Endothelial cell of umbilical vein (primary cell): ENCODE measurements at regions not wholly inside any gene's neighbourhood (a gene's known extent, or its start where the extent isn't known, plus 50 kb on each side); places are given as distances from the start of the nearest gene placed in this dataset.

Experiments used
- BruUV-seq: library from RNA; stranded (reverse); fragments of 400-500 nt; replicated peaks from 2 replicates; lab custom pipeline; 2021; lab: Mats Ljungman, UMichigan
- CTCF ChIA-PET: fragments of 300-600, 350-600 bp; sonication (Branson Sonifier 250); formaldehyde crosslinking; loops from one replicate; lab custom pipeline; 2021; ENCODE audit warnings: antibody characterized with exemption, inconsistent platforms; lab: Charles Lee
- POLR2A ChIA-PET: fragments of 300-600, 350-600 bp; sonication (Branson Sonifier 250); formaldehyde crosslinking; loops from one replicate; lab custom pipeline; 2021; ENCODE audit warnings: antibody characterized with exemption, inconsistent platforms; lab: Charles Lee
- DNase-seq: peaks from one replicate; pipeline ENCODE4 v3.0.0-alpha.2; 2011; ENCODE audit warnings: low read depth, low spot score
- FAIRE-seq: peaks from 2 replicates; lab custom pipeline; 2011; peaks lifted over from hg19 to GRCh38; lab: Jason Lieb, UNC
- H2AFZ ChIP-seq: 2 replicates; pipeline ENCODE4 v1.6.0; 2012; ENCODE audit warnings: low read depth, low read length, control low read depth, inconsistent platforms
- H3K27ac ChIP-seq: 2 replicates; pipeline ENCODE4 v1.5.1; 2011; ENCODE audit warnings: low read depth, mild to moderate bottlenecking, control low read depth, low read length, moderate library complexity; ENCODE audit not compliant: insufficient read depth
- H3K27me3 ChIP-seq, 2 experiments: 2 replicates each; pipeline versions ENCODE4 v1.6.0 to v1.6.1; 2011; ENCODE audit warnings: low read length in 2 of 2, mixed read lengths in 1 of 2; ENCODE audit not compliant: control insufficient read depth in 2 of 2, insufficient read depth in 2 of 2
- H3K36me3 ChIP-seq, 2 experiments: 2 replicates in 1 of 2; 3 replicates in 1 of 2; pipeline ENCODE4 v1.5.1; 2011; ENCODE audit warnings: low read length in 2 of 2, mild to moderate bottlenecking in 1 of 2, moderate library complexity in 1 of 2; ENCODE audit not compliant: control insufficient read depth in 2 of 2, insufficient read depth in 2 of 2; ENCODE audit errors: extremely low read depth in 1 of 2
- H3K4me1 ChIP-seq: 3 replicates; pipeline ENCODE4 v1.5.1; 2011; ENCODE audit warnings: mild to moderate bottlenecking, low read length; ENCODE audit not compliant: control insufficient read depth, insufficient read depth; ENCODE audit errors: extremely low read depth
- H3K4me2 ChIP-seq: 2 replicates; pipeline ENCODE4 v1.6.1; 2011; ENCODE audit warnings: low read length, control low read depth, mixed read lengths; ENCODE audit not compliant: insufficient read depth
- H3K4me3 ChIP-seq, 3 experiments: fragments of 200-600 bp in 1 of 3; sonication (generic), shearing (Covaris generic) in 1 of 3; replicated peaks in 1 of 3; 2 replicates each; pipeline ENCODE4 v1.5.1; 2011 to 2016; ENCODE audit warnings: control low read depth in 3 of 3, low read length in 3 of 3, mild to moderate bottlenecking in 2 of 3, inconsistent platforms in 1 of 3, low read depth in 1 of 3, moderate library complexity in 1 of 3; ENCODE audit not compliant: insufficient read depth in 1 of 3
- H3K79me2 ChIP-seq: 2 replicates; pipeline ENCODE4 v1.6.0; 2012; ENCODE audit warnings: low read length, inconsistent platforms; ENCODE audit not compliant: control insufficient read depth, insufficient read depth
- H3K9ac ChIP-seq: replicated peaks from 2 replicates; pipeline ENCODE3; 2011; ENCODE audit warnings: low read length, control low read depth; ENCODE audit not compliant: insufficient read depth; ENCODE audit errors: extremely low read depth
- H3K9me1 ChIP-seq: replicated peaks from 3 replicates; pipeline ENCODE4 v1.6.0; 2011; ENCODE audit warnings: mild to moderate bottlenecking, low read length; ENCODE audit not compliant: control insufficient read depth, insufficient read depth; ENCODE audit errors: extremely low read depth
- H3K9me3 ChIP-seq: replicated peaks from 2 replicates; pipeline ENCODE4 v1.5.1; 2012; ENCODE audit warnings: low read length, inconsistent platforms; ENCODE audit not compliant: control insufficient read depth, insufficient read depth
- H4K20me1 ChIP-seq: replicated peaks from 2 replicates; pipeline ENCODE3; 2011; ENCODE audit warnings: mild to moderate bottlenecking, low read length; ENCODE audit not compliant: control insufficient read depth, insufficient read depth; ENCODE audit errors: extremely low read depth
- CTCF ChIP-seq, 2 donors: IDR thresholded peaks; 1 replicate in 1 of 2; 2 replicates in 1 of 2; pipeline ENCODE4 v1.5.1; 2011; ENCODE audit warnings: low read length in 2 of 2, mild to moderate bottlenecking in 2 of 2, moderate library complexity in 2 of 2, control low read depth in 1 of 2, inconsistent platforms in 1 of 2, low read depth in 1 of 2; ENCODE audit not compliant: insufficient read depth in 1 of 2; ENCODE audit errors: extremely low read depth in 1 of 2
- FOS ChIP-seq: IDR thresholded peaks from 2 replicates; pipeline ENCODE4 v1.6.1; 2011; ENCODE audit warnings: mild to moderate bottlenecking, low read length, moderate library complexity, borderline replicate concordance; ENCODE audit not compliant: insufficient read depth
- GATA2 ChIP-seq: IDR thresholded peaks from 2 replicates; pipeline ENCODE4 v1.7.0; 2011; ENCODE audit warnings: low read depth, mild to moderate bottlenecking, moderate library complexity, mixed read lengths, low read length; ENCODE audit not compliant: insufficient read length, insufficient read depth
- JUN ChIP-seq: IDR thresholded peaks from 2 replicates; pipeline ENCODE4 v1.6.1; 2011; ENCODE audit warnings: borderline replicate concordance, low read depth; ENCODE audit not compliant: insufficient read length, insufficient read depth
- MAX ChIP-seq: IDR thresholded peaks from 2 replicates; pipeline ENCODE4 v1.6.1; 2011; ENCODE audit not compliant: insufficient read depth, insufficient read length
- MYC ChIP-seq: IDR thresholded peaks from one replicate; pipeline ENCODE4 v1.6.1; 2011; ENCODE audit warnings: mild to moderate bottlenecking, low read depth, low read length
- POLR2A ChIP-seq: IDR thresholded peaks from 2 replicates; pipeline ENCODE4 v1.6.1; 2012; ENCODE audit warnings: low read depth, mild to moderate bottlenecking, control low read depth, low read length
- POLR2AphosphoS5 ChIP-seq: IDR thresholded peaks from 2 replicates; pipeline ENCODE4 v1.6.1; 2012; ENCODE audit warnings: low read depth, mild to moderate bottlenecking, control low read depth, low read length, moderate library complexity; ENCODE audit not compliant: insufficient read depth
- dilution Hi-C: fragments of 300-500 bp; cut with MboI; formaldehyde crosslinking; loops from one replicate; pipeline ENCODE4 v1.15.0; 2019; ENCODE audit warnings: low sequenced_read_pairs; ENCODE audit not compliant: extremely low pct_ligation_motif_present
- intact Hi-C: fragments of 100-400 bp; cut with micrococcal nuclease; formaldehyde crosslinking; loops from one replicate; pipeline ENCODE4 v1.10.0; 2022

- intact Hi-C loops, result no loop called here
- H3K9me1 ChIP-seq, result no peaks in the 10 kb centered on the region
- ChIA-PET POLR2A (no interaction called here), CTCF (no interaction called here)
- no peak overlapping the region for H3K9ac ChIP-seq
- dilution Hi-C loops, result no loop called here
- no peaks in the 10 kb centered on the region for H4K20me1 ChIP-seq
- H3K27ac ChIP-seq, result no peak overlapping the region
- no peaks in the 10 kb centered on the region for H3K27me3 ChIP-seq
- H3K9me3 ChIP-seq, result no peaks in the 10 kb centered on the region
- no peak for FAIRE-seq
- DNase-seq, result no peak
- no TSS peak for BruUV-seq
- H3K4me3 ChIP-seq, result no peak overlapping the region
- no peaks in the 10 kb centered on the region for H3K79me2 ChIP-seq
- H2AFZ ChIP-seq, result no peak overlapping the region
- TF ChIP-seq FOS, result no peak
- no peak for TF ChIP-seq GATA2
- TF ChIP-seq POLR2AphosphoS5, result no peak
- no peak for TF ChIP-seq CTCF (IDR thresholded peaks at IDR 0.05; ENCODE audit: extremely low read depth in 1 of 2, insufficient read depth in 1 of 2, low read depth in 1 of 2, low read length in 2 of 2)
- no peak for TF ChIP-seq JUN
- TF ChIP-seq POLR2A, result no peak
- TF ChIP-seq MYC, result no peak
- TF ChIP-seq MAX, result no peak
- H3K4me2 ChIP-seq, result no peak overlapping the region
- peaks cover 2% of the 10 kb centered on the region for H3K4me1 ChIP-seq
- no peaks in the 10 kb centered on the region for H3K36me3 ChIP-seq
Observed at GRCh38 chr2:172342611-172343010, 84.8 kb upstream of the ITGA6 start.
